Sciatic nerve (tissue), 2 donors: ENCODE measurements at regions not wholly inside any gene's neighbourhood (a gene's known extent, or its start where the extent isn't known, plus 50 kb on each side); places are given as distances from the start of the nearest gene placed in this dataset.
"Not testable (repeated sequence)": the region's sequence is repeated elsewhere in the genome, so short reads cannot be mapped to it uniquely, and the experiment has no call there.

Experiments
- ATAC-seq: fragments of 200-7000 bp; cut with Tn5 transposase; one replicate; pipeline ENCODE4 v1.9.1; 2020; ENCODE audit warnings: mild to moderate bottlenecking, moderate library complexity
- DNase-seq: peaks from one replicate; pipeline ENCODE4 v3.0.0-alpha.2; 2020; ENCODE audit warnings: low spot score
- intact Hi-C: fragments of 100-400 bp; cut with DNase I; formaldehyde crosslinking; loops from one replicate; pipeline ENCODE4 v1.14.2; 2022
- donor health status: DM: no; HTN: no; CAD: no.
- donor health status: DM: no; HTN: no; CAD: no.

DNA sequence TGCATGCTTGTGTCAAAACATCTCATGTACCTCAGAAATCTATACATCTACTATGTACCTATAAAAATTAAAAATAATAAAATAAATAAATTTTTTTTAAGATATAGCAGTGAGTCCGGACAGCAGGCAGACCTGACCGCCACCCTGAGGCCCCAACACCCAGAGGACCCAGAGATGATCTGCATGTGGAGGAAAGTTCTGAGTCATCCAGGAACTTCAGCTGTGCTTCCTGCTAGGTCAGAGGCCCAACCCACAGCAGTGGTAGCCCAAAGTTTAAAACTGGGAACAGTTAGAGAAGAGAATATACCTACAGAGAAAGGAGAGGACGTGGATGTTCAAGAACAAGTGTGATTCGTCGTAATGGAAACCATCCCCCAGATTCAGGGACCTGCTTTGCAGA lies 683.7 kb upstream of the NRP1 start:
- intact Hi-C loops: no loop called here
- peak; percentile 80 for ATAC-seq
- no peak for DNase-seq

GRCh38 chr10:34017281-34017680 lies 682.8 kb upstream of the NRP1 start:
- ATAC-seq: peak; percentile 11

GRCh38 chr10:34016576-34016975 lies 682.1 kb upstream of the NRP1 start:
- intact Hi-C loops: no loop called here
- ATAC-seq (no peak), DNase-seq (no peak)

More at GRCh38 chr10:34017281-34017680, 682.8 kb upstream of the NRP1 start:
- DNase-seq: no peak
- intact Hi-C loops: no loop called here

GRCh38 chr10:34015700-34016099 lies 681.2 kb upstream of the NRP1 start:
- no peak for ATAC-seq
- intact Hi-C loops: no loop called here
- no peak for DNase-seq

DNA sequence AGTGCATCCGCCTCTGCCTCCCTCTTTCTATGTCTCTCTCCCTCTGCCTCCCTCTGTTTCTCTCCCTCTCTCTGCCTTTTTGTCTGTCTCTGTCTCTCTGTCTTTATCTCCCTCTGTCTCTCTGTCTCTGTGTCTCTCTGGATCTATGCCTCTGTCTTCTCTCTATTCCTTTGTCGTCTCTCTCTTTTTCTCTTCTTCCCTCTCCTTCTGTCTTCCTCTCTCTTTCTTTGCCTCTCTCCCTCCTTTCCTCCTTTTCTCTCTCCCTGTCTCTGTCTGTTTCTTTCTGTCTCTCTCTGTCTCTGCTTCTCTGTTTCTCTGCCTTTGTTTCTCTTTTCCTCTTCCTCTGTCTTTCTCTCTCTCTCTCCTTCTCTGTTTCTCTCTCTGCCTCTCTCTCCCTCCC lies 678.8 kb upstream of the NRP1 start:
- DNase-seq (no peak), ATAC-seq (no peak)
- intact Hi-C loops: no loop called here

DNA sequence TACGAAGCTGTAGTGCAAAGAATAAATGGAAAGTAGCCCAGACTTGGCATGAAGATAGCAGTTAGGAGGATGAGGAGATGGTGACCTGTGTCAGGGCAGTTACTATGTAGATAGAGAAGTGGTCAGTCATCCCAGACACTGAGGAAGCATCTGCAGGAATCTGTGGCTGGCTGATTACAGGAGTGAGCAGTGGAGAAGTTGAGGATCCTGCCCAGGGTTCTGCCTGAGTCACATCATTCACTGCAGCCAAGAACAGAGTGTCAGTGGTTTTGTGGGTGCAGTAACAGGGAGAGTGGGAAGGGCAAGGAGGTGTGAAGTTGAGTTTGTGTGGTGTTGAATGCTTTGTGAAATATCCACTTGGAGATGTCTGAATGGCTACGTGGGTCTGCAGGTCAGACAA lies 676.4 kb upstream of the NRP1 start:
- intact Hi-C loops: no loop called here
- DNase-seq (no peak), ATAC-seq (no peak)

DNA sequence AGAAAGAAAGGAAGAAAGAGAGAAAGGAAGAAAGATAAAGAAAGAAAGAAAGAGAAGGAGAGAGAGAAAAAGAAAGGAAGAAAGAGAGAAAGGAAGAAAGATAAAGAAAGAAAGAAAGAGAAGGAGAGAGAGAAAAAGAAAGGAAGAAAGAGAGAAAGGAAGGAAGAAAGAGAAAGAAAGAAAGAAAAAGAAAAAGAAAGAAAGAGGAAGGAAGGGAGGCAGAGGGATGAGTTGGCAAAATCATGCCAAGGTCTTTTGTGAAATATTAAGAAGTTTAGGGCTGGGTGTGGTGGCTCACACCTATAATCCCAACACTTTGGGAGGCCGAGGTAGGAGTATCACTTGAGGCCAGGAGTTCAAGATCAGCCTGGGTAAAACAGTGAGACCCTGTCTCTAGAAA lies 675.8 kb upstream of the NRP1 start:
- DNase-seq, ATAC-seq, intact Hi-C loops: not testable (repeated sequence)

DNA sequence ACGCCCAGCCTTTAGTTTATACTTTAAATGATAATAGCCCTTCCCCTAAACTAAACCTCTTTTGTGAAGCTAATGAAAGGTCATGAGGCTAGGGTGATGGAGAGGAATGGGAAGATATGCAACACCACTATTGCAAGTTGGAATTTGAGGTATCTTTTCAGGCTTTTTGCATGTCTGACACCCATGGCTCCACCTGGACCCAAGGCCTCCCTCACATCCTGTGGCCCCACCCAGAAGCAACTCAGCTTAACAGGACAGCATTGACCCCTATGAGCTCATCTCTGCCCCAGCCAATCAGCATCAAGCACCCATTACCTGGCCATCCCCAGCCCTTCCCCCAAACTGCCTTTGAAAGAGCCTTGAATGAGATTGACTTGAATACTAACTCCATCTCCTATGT lies 674.2 kb upstream of the NRP1 start:
- DNase-seq (no peak), ATAC-seq (no peak)
- intact Hi-C loops: no loop called here

DNA sequence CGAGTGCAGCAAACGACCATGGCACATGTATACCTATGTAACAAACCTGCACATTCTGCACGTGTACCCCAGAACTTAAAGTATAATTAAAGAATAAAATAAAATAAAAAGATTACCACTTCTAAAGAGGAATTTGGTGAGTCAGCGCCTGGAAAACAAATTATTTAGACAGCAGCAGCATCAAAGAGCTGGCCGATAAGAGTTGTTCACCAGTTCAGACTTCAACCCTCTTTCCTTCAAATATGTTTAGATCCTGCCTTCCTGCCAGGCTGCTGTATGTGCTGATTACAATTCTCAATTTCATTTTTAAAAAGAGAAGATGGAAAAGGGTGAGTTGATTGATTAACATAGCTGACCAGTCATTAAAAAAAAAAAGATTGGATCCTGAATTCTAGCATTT lies 672.0 kb upstream of the NRP1 start:
- ATAC-seq: no peak
- intact Hi-C loops: no loop called here
- no peak for DNase-seq

GRCh38 chr10:34003561-34003960 lies 669.1 kb upstream of the NRP1 start:
- intact Hi-C loops: no loop called here
- no peak for ATAC-seq
- DNase-seq: no peak

- intact Hi-C loops: no loop called here
- ATAC-seq (no peak), DNase-seq (no peak)
Measured at GRCh38 chr10:34002896-34003295, 668.4 kb upstream of the NRP1 start.

- no peak for ATAC-seq
- intact Hi-C loops: no loop called here
- no peak for DNase-seq
Measured at GRCh38 chr10:34001831-34002230, 667.4 kb upstream of the NRP1 start.

DNA sequence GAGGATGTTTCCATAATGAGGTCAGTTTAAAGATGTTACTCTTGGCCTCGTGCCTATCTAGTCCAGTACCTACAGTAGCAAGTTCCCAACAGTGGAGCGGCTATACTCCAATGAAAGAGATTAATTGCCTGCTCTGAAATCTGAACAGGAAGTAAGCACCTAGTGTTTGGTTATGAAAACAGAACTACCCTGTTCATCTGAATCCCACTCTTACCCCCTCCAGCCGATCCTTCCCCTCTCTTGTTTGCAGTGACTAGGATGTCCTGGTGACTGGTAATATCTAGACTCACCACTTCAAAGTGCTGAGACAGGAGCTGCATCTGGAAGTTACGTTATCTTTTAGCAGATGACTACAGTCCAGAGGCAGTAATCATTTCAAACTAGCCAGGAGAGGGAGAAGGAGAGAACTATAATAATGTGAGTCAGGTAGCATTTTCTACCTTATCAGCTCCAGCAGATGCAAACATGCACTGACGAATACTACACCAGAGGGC lies 666.7 kb upstream of the NRP1 start:
- no peak for DNase-seq
- no peak for ATAC-seq
- intact Hi-C loops: no loop called here

GRCh38 chr10:33993917-33994316 lies 659.5 kb upstream of the NRP1 start:
- intact Hi-C loops: no loop called here
- DNase-seq (no peak), ATAC-seq (no peak)

GRCh38 chr10:33991924-33992323 lies 657.5 kb upstream of the NRP1 start:
- DNase-seq: no peak
- no peak for ATAC-seq
- intact Hi-C loops: no loop called here

DNA sequence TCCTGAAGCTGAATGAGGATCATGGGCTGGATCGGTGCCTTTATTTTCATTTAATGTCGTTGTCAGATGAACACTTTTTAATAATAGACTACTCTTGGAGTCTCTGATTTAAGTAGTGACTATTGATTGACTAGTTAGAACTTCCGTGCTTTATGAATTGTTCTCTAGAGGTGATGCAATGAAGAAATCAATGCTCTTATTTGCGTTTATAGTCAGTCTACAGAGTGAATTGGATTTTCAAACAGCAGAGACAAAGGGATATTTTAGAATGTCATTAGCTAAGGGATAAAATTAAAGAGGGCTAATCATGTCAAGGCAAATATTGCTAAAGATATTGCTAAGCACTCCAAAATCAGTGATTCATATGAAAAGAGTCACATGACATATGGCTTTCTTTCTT lies 652.0 kb upstream of the NRP1 start:
- ATAC-seq (no peak), DNase-seq (no peak)
- intact Hi-C loops: no loop called here

DNA sequence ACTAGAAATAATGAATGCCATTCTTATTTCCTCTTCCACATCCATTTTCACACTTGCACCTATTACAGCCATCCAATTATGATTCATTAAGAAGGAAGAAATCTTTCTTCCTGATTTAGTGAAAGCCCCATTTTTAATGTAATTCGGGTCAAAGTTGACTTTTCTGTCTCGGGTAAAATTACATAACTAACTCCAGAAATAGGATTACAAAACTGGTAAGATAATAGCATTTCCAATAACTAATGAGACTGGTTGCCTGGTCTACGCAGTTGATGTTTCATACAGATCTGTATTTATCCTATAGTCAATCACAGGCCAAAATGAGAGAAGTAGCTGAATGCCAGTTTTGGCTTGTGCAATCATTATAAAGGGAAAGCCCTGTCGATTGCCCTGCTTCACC lies 651.5 kb upstream of the NRP1 start:
- intact Hi-C loops: no loop called here
- DNase-seq: no peak
- no peak for ATAC-seq

DNA sequence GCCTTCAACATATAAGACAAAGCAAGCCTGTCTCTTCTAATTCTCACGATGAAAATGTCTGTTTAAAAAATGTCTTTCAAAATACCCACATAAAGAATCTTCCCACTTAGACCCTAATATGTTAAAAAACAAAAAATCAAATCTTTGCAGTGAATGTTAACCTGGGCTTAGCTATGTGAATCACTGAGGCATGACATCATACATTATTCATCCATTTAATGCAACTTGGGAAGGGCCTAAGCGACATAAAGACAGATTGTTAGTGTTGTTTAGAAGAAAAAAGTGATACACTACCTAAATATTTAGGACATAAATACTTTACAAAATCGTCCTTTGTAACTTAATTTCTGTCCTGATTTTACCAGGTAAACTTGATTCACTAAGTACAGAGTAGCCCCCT lies 648.5 kb upstream of the NRP1 start:
- intact Hi-C loops: no loop called here
- no peak for DNase-seq
- no peak for ATAC-seq

- no peak for DNase-seq
- intact Hi-C loops: no loop called here
- ATAC-seq: no peak
Measured at GRCh38 chr10:33981301-33981700, 646.8 kb upstream of the NRP1 start.

DNA sequence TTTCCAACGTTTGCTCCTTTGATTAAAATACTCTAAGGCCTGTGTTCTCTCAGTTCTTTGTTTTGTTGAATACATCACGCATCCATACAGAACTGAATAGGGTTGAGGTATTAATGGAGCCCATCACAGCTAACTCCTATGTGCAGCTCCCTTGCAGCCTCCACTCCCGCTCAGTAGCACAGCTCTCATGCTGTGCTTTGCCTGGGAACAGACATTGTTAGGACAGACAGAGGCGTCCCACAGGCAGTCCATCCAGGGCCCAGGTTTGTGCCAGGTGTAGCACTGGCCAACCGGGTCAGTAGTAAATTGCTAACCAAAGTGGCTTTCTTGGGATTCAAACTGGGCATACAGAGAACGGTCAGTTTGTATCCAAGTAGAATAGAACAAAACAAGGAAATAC lies 644.7 kb upstream of the NRP1 start:
- intact Hi-C loops: no loop called here
- no peak for DNase-seq
- no peak for ATAC-seq

GRCh38 chr10:33975481-33975880 lies 641.0 kb upstream of the NRP1 start:
- DNase-seq: no peak
- no peak for ATAC-seq
- intact Hi-C loops: no loop called here

DNA sequence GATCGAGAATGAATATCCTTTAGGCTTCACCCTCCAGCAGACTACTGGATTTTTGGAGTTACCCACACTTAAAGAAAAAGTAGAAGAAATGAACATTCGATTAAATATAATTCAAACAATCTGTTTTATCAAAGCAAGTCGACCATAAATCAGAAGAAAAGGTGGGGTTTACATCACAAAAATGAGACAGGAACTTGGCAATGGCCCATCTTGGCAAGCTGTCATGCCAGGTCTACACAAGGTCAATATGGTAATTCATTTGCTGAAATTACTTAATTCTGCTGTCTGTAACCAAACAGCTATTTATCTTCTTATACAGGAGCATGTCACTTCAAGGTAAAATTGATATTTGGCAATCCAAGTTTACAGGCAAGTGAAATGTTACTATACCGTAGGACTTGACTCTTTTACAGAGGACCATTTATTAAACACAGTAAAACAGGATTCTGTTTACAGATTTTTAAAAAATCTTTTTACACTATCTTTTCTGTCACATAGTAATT lies 640.6 kb upstream of the NRP1 start:
- DNase-seq (no peak), ATAC-seq (no peak)
- intact Hi-C loops: no loop called here
